ENCODE measurements at regions not wholly inside any gene's neighbourhood (a gene's known extent, or its start where the extent isn't known, plus 50 kb on each side); places are given as distances from the start of the nearest gene placed in this dataset.

- Histone ChIP-seq H3K36me3 (replicated peaks; ENCODE audit: low read depth, low read length) (no peaks in the 10 kb centered on the region), H3K79me2 (ENCODE audit: low read length) (no peaks in the 10 kb centered on the region), H2AFZ (ENCODE audit: low read depth, low read length) (no peak overlapping the region), H3K9me3 (ENCODE audit: insufficient read depth, low read length) (no peaks in the 10 kb centered on the region), H3K27me3 (ENCODE audit: low read depth, low read length) (no peaks in the 10 kb centered on the region), H3K4me1 (ENCODE audit: low read length) (no peaks in the 10 kb centered on the region), H3K4me2 (ENCODE audit: low read length) (no peak overlapping the region), H3K27ac (ENCODE audit: low read length) (no peak overlapping the region), H3K4me3 (ENCODE audit: low read length) (no peak overlapping the region), H4K20me1 (ENCODE audit: insufficient read depth, low read length) (no peaks in the 10 kb centered on the region), H3K9ac (ENCODE audit: low read length) (no peak overlapping the region)
- no peak for TF ChIP-seq CTCF (IDR thresholded peaks at IDR 0.05; ENCODE audit: low read depth, low read length)
- TF ChIP-seq EZH2phosphoT487 (IDR thresholded peaks at IDR 0.05; ENCODE audit: low read depth) = no peak
Measured at GRCh38 chr2:139669675-139670074, 889.5 kb upstream of the NXPH2 start.

DNA sequence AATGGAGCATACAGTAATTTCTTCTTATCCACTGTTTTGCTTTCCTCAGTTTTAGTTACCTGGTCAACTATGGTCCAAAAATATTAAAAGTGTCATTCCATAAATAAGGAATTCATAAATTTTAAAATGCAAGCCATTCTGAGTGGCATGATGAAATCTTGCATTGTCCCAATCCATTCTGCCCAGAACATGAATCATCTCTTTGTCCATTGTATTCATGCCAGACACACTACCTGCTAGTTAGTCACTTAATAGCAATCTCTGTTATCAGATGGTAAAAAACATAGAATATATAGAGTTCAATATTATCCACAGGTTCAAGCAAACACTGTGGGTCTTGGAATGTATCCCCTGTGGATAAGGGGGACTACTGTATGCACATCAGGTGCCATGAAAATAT, 872.2 kb upstream of the NXPH2 start:
- Histone ChIP-seq H3K79me2 (ENCODE audit: low read length) (no peaks in the 10 kb centered on the region), H3K4me3 (ENCODE audit: low read length) (no peak overlapping the region), H3K9ac (ENCODE audit: low read length) (no peak overlapping the region), H3K4me2 (ENCODE audit: low read length) (no peak overlapping the region), H3K4me1 (ENCODE audit: low read length) (no peaks in the 10 kb centered on the region), H3K27me3 (ENCODE audit: low read depth, low read length) (no peaks in the 10 kb centered on the region), H3K9me3 (ENCODE audit: insufficient read depth, low read length) (no peaks in the 10 kb centered on the region), H3K27ac (ENCODE audit: low read length) (no peak overlapping the region), H2AFZ (ENCODE audit: low read depth, low read length) (no peak overlapping the region), H3K36me3 (replicated peaks; ENCODE audit: low read depth, low read length) (no peaks in the 10 kb centered on the region), H4K20me1 (ENCODE audit: insufficient read depth, low read length) (no peaks in the 10 kb centered on the region)
- no peak for TF ChIP-seq EZH2phosphoT487 (IDR thresholded peaks at IDR 0.05; ENCODE audit: low read depth)
- TF ChIP-seq CTCF (IDR thresholded peaks at IDR 0.05; ENCODE audit: low read depth, low read length) = no peak

GRCh38 chr2:139645617-139646016, 865.4 kb upstream of the NXPH2 start:
- Histone ChIP-seq H3K9ac (ENCODE audit: low read length) (no peak overlapping the region), H3K9me3 (ENCODE audit: insufficient read depth, low read length) (no peaks in the 10 kb centered on the region), H3K4me1 (ENCODE audit: low read length) (no peaks in the 10 kb centered on the region), H3K4me2 (ENCODE audit: low read length) (no peak overlapping the region), H4K20me1 (ENCODE audit: insufficient read depth, low read length) (no peaks in the 10 kb centered on the region), H3K27me3 (ENCODE audit: low read depth, low read length) (no peaks in the 10 kb centered on the region), H3K4me3 (ENCODE audit: low read length) (no peak overlapping the region), H3K36me3 (replicated peaks; ENCODE audit: low read depth, low read length) (no peaks in the 10 kb centered on the region), H2AFZ (ENCODE audit: low read depth, low read length) (no peak overlapping the region), H3K27ac (ENCODE audit: low read length) (no peak overlapping the region), H3K79me2 (ENCODE audit: low read length) (no peaks in the 10 kb centered on the region)
- TF ChIP-seq EZH2phosphoT487 (IDR thresholded peaks at IDR 0.05; ENCODE audit: low read depth) = no peak
- TF ChIP-seq CTCF (IDR thresholded peaks at IDR 0.05; ENCODE audit: low read depth, low read length) = no peak

GRCh38 chr2:139643139-139643538, 862.9 kb upstream of the NXPH2 start:
- Histone ChIP-seq H3K9me3 (ENCODE audit: insufficient read depth, low read length) (no peaks in the 10 kb centered on the region), H3K4me1 (ENCODE audit: low read length) (no peaks in the 10 kb centered on the region), H3K4me2 (ENCODE audit: low read length) (no peak overlapping the region), H3K4me3 (ENCODE audit: low read length) (no peak overlapping the region), H3K27me3 (ENCODE audit: low read depth, low read length) (no peaks in the 10 kb centered on the region), H3K9ac (ENCODE audit: low read length) (no peak overlapping the region), H4K20me1 (ENCODE audit: insufficient read depth, low read length) (no peaks in the 10 kb centered on the region), H2AFZ (ENCODE audit: low read depth, low read length) (no peak overlapping the region), H3K36me3 (replicated peaks; ENCODE audit: low read depth, low read length) (no peaks in the 10 kb centered on the region), H3K79me2 (ENCODE audit: low read length) (no peaks in the 10 kb centered on the region), H3K27ac (ENCODE audit: low read length) (no peak overlapping the region)
- TF ChIP-seq CTCF (IDR thresholded peaks at IDR 0.05; ENCODE audit: low read depth, low read length) = no peak
- no peak for TF ChIP-seq EZH2phosphoT487 (IDR thresholded peaks at IDR 0.05; ENCODE audit: low read depth)

Measured in OCI-LY3 (cell line).